Stimulated activated CD4-positive, alpha-beta T cell treated with anti-CD3 and anti-CD28 coated beads, Interleukin-2, amount 100 ng/mL, for 4 hours (primary cell): ENCODE measurements at regions not wholly inside any gene's neighbourhood (a gene's known extent, or its start where the extent isn't known, plus 50 kb on each side); places are given as distances from the start of the nearest gene placed in this dataset.

Source experiments
- DNase-seq: peaks from one replicate; pipeline ENCODE4 v3.0.0-alpha.2; 2020; ENCODE audit warnings: low read depth

DNA sequence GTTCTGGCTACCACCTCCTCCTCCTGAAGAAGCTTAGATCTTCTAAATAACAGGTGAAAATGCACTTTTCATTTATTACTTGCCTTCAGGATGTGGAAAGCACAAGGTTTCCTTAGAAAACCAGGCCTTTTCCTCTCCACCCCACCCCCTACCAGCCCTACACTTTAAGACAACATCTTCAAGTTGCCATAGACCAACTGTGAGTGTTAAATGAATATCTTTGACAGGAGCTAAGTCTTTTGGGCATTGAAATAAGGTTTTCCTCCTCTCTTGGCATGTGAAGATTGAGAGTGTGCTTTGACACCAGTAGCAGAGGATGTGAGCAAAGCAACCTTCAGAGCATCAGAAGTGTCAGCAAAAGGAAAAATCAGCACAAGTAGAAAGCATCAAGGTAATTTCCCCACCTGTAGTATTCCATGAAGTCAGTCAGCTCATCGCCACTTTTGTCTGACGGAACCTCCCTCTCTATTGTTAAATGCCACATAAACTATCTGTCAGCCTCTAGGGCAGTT, 532.3 kb upstream of the MMS22L start:
- DNase-seq: no peak

DNA sequence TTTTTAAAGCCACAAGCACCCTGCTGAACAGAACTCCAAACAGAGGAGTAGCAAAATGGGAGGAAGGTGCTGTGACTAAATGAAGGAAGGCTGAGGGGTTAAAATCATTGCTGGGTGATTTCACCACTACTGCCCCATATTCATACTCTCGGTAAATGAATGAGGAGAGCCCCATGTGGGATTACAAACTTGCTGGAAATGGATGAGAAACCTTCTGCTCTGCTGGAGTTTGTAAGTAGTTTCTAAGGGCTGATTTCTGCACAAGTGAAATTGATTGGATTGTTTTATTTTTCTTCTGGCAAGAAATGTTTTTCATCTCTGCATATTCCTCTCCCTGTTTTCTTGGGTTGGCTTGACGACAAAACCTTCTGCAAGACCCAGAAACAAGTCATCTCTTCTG, 533.5 kb upstream of the MMS22L start:
- DNase-seq: no peak

DNA sequence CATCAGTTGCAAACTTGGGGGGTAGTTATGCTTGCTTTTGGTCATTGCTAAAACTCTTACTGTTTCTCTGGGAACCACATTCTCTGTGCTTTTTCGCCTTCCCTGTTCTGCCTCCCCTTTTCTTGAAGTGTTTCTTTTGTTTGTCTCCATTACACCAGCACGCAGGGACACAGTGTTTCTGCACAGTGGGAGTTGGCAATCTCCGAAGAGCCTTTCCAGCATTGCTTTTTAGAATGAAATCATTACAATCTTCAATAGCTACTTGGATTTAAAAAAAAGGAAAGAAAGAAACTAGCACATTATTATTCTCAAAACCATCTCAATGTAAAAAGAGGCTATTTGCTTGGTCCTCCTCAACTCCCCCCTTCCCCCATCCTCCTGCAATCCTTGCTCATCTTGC, 536.7 kb upstream of the MMS22L start:
- DNase-seq: no peak

DNA sequence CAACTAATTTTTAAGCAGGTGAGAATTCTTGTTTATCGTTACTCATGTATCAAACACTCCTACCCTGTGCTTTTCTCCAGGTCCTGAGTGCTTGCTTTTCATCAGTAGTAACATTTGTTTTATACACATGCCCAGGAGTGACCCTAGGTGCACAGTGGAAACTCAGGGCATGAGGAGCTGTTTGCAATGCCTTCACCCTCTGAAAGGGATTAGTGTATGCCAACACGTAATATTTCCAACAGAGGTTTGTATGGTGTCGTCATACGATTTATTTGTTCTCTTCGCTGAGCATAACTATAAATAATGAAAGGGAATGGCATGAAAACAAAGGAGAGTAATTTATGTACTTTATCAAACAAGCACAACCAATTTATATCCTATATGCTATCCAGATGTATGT, 537.4 kb upstream of the MMS22L start:
- no peak for DNase-seq

DNA sequence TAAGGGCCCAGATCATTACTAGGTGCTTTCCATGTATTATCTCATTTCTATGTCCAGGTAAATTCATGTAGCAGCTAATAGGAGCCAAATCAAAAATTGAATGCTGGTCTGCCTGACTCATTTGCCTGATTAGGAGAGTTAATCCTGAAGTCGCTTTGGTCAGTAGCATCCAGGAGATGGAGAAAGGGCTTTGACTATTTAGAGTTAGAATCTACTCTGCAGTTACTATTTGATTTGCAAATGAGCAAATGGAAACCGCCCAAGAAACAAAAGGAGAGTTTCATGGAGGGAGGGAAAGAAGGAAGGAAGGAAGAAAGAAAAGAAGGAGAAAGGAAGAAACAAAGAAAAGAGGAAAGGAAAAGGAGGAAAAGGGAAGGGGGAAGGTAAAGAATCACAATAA, 539.6 kb upstream of the MMS22L start:
- no peak for DNase-seq

DNA sequence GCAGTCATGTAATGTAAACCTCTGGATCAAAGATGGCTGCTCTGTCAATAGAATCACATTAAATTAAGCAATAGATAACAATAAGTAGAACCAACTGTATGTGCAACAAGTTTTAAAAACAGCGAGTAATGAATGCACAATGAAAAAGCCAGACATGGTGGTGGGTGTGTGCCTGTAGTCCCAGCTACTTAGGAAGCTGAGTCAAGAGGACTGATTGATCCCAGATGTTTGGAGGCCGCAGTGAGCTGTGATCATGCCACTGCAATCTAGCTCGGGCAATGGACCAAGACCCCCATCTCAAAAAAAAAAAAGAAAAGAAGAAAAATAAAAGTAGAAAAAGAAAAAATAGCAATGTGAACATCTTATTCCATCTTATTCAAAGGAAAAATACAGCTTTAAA, 558.7 kb upstream of the MMS22L start:
- no peak for DNase-seq

DNA sequence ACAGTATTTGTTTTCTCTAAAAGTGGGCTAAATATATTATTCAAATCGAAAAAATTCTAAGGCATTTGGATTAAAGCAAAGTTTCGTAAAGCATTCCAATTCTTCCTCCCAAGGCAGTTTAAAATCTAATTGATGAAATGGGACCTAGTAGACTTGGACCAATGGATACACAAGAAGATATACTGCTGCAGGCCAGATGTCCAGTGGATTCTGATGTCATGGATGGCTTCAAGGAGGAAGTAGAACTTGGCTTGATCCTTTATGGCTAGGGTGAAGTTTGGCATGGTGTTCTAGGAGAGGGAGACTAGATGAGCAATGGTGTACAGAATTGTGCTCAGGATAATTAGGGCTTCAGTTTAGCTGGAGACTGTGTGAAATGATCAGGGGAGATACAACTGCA, 559.5 kb upstream of the MMS22L start:
- no peak for DNase-seq

DNA sequence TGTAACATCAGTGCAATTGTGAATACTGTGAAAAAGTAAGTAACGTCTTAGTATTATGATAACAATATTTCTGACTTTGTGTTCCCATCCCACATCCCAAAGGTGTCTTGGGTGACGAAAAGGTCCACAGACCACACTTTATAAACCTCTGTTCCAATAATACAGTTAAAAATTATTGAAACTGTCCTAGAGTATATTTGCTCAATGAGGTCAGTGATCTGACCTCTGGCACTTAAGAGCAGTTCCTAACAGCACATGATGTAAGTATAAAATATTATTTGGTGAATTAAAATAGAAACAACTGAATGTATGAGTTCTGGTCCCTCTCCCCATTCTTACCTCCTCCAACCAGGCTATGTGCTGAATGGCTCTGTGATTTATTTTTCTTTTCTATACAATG, 566.4 kb upstream of the MMS22L start:
- DNase-seq: no peak

DNA sequence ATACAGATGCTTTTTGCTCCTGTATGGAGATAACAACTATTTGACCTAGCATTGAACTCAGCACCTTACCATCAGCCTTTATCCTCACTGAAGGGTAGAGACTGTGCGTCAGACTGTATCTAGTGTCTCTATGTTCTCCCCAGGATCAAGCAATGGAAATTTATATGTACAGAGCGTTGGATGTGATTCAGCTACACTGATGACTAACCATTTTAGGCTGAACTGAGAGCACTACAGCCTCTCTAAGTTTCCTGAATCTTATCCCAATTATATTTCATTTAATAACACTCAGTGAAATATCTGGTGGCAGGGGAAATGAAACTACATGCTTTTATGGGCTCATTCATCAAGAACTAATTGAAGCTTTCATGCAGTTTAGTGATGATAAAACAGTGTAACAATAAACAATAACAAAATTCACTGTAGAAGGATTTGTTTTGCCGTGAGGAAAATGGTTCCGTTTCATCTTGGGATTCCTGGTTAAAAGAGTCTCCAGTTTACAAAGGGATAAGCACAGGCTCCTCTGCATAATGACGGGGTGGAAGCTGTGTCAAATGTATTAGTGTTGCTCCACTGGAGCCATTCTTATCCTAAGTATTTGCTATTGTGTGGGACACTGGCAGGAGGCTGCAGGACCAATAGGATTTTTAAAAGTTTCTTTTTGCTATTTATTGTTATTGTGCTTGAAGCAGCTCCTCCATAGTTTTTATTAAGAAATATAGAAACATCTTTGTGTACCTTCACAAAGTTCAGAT, 567.6 kb upstream of the MMS22L start:
- DNase-seq: no peak

DNA sequence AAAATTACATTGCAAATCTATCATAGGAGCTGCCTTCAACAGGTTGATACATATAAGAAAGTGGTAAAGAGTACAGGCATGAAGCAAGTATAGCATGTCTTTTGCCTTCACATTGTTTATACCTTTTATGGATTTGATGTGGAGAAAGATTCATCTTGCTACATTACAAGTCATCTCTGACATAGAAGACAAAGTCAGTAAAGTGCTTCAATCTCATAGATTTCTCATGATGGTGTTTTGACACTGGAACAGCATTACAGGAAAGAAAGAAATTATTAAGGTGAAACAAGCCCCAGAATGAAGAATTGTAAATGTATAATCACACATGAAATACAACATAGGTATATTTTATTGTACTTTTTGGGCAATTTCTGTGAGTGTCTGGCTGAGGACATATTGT, 580.7 kb upstream of the MMS22L start:
- DNase-seq: no peak

DNA sequence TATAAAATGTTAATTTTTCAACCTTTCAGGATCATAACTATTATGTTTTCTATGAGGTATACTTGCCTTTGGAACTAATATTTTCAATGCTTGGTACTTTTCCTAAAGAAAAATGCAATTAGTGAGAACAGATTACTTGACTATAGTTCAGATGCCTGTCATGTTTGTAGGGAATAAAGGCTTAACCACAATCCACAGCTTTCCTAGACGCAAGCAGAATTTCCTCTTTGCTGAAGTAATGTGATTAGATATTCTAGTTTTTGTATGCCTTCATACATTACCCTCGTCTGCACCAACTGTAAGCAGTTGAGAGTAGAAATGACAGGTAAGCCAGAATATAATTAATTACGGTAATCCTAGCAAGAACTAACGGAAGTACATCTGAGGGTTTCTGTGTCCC, 581.4 kb upstream of the MMS22L start:
- DNase-seq: no peak

DNA sequence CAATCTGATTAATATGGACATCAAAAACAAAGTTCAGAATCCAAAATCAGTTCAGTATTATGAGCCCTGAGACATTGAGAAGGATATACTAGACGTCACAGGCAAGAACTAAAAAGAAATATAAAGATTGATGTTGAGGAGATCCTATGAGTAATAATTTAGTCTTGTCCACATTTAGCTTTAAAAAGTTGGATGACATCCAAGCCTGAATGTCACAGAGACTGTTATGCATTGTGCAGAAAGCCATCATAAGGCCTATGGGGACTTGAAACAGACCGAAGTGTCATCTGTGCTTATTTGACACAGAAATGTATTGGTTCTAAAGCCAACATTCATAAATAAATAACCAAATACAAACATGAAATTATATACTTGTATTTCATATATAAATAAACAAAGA, 581.8 kb upstream of the MMS22L start:
- DNase-seq: no peak

DNA sequence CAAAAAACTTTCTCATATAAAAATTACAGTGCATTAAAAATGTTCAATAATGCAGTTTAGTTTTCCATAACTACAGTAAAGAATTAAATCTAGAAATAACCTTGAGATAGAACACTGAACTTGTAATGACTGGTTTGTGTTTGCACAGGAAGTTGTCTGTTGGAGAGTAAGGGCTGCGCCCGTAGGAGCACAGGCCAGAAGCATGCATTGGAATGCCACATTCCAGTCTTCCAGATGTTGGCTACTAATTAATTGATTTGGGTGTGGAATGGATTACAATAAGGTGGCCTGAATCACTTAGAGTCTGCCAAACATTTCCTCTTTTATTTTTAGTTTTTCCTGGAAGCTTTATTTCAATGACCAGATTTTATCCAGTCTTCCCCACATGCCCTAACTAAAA, 582.6 kb upstream of the MMS22L start:
- DNase-seq: no peak

DNA sequence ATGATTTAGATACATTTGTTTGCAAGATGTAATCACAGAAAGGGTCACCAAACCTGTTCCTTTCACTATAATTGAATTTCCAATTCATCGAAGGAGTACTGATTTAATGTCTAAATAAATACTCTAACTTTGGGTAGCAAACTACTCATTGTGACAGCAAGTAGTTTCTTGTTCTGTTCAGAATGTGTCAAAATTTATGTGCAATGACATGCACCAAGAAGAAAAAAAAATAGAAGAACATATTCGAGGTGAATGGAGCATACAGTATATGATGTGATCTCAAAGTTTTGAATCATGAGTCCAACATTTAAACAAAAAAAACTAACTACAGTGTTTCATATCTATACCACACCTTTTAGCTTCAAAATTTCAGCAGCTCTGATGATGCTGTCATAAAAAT, 583.6 kb upstream of the MMS22L start:
- DNase-seq: no peak

DNA sequence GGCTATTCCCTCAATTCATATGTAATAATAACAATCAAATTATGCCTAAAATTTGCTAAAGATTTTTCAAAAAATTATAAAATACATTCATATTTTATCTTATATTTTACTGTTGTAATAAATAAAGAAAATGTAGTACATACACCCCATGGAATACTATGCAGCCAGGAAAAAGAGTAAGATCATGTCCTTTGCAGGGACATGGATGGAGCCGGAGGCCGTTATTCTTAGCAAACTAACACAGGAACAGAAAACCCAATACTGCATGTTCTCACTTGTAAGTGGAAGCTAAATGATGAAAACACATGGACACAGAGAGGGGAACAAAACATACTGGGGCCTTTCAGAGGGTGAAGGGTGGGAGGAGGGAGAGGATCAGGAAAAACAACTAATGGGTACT, 584.2 kb upstream of the MMS22L start:
- DNase-seq: no peak

DNA sequence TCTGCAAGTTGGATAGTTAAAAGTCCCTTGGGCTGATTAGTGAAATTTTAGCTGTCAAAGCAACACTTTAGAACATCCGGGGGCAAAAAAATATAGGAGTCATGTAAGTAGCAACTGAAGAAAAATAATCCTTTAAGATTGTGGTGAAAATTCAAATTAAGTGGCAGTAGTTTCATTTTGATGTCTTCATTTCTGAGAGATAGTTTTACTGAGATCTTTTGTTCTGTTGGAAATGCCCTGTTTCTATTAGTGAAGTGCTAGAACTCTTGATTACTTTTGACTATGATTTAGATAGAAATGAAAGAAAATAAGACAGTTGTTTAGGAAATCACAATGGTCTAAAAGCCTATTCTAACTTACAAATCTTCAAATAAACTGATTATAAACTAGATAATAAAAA, 587.3 kb upstream of the MMS22L start:
- DNase-seq: no peak

DNA sequence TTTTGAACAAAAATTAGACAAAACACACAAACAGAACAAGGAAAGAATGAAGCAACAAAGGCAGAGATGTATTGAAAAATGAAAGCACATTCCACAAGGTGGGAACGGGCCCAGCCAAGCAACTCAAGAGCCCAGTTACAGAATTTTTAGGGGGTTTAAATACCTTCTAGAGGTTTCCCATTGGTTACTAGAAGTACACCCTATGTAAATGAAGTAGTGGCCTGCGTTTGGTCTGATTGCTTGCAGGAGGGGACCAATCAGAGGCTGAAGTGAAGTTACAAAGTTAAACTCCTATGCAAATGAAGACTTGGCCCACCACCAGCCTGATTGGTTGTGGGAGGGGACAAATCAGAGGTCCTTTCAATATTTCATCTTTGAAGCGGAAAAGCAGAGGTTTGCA, 593.7 kb upstream of the MMS22L start:
- DNase-seq: no peak

DNA sequence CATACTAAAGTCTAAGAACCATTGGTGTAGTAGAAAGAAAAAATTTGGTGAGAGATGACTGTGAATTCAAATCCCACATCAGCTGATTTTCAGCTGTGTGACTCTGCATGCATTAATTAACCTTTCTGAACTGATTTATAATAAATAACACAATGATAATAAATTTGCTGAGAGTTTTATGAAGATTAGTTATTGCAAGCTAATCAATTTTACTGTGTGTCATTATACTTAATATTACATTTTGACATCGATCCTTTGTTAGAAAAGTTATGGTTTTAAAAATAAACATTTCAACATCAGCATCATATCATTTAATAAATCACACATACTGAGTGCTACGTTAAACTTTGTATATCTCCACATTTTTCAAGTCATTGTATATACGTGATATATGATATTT, 599.7 kb upstream of the MMS22L start:
- DNase-seq: no peak

DNA sequence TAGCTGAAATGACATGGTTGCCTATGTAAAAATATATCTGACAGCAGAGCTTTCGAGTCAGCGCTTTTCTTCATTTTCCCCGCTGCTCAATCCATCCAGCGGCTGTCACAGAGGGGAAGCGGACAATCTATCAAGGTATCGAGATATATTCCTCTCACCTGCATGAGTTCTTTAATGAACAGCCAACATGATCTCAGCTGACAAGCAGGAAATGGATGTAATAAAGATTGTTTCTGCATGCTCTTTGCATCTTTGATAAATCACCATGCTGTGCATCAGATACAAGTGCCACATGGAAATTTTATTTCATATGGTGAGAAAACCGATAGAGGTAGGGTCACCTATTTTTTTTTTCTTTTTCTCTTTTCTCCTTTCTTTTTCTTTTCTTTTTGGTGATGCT, 602.3 kb upstream of the MMS22L start:
- DNase-seq: no peak

DNA sequence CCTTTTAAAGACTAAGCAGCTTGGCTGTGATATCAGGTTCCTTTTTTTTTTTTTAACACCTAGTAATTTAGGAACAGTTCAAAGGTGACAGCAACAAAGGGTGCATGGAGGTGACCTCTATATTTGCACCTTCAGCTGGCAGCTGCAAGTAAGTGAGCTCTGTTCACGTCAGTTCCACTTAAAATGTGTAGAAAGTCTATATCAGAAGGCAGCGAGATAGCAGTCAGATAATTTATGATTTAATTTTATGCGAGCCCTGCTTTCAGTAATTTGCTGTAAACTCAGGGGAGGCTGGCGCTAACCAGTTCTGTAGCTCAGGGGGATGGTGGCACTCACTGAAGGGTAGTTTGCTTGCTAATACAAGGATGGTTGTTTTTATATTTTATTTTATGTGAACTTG, 602.8 kb upstream of the MMS22L start:
- DNase-seq: no peak

DNA sequence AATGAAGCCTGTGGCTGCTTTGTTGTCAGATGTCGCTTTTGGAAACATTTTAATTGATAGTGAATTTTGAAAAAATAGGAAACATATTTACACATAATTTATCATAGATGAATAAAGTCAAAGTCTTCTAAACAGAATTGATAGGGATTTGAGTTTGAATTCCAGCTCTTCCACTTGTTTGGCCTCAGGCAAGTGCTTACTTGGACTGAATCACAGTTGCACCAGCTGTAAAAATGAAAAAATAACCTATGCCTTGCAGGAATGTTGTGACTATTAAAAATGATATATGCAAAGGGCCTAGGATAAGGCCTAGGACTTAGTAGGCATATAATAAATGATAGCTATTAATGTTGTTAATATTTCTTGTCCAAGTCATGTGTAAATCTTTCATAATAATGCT, 618.5 kb upstream of the MMS22L start:
- no peak for DNase-seq

DNA sequence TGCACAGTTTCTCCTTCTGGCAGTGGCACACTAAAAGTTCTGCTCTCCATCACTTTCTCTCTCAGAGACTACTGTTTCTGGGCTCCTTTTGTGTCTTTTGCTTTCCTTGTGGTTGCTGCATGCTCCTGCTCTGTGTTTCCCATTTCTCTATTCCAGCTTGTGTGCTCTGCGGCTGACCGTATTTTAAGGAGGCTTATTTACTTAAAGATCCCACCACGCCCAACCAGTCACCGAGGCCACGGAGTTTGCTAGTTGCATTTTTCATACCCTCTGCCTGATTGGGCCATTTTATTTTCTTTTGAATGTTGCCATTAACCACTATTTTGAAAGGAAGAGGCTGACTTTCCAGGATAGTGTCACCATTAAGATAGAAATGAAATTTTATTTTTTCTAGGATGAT, 626.4 kb upstream of the MMS22L start:
- no peak for DNase-seq

DNA sequence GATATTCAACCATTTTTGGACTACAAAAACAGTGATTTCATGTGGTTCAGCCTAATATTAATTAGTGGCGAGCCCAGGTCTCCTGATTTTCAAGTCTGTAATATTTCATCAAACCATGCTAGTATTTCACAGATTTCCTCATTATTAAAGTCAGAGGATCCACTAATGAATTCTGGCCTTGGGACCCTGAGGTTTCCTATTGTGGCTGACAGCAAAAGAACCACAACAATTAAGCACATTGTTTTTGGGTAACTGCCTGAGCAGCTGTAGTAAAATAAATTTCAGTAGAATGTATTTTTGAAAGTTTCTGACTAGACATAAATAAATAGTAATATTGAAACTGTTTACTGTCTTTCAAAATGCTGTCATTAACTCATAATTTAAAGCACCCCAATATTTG, 630.7 kb upstream of the MMS22L start:
- no peak for DNase-seq

DNA sequence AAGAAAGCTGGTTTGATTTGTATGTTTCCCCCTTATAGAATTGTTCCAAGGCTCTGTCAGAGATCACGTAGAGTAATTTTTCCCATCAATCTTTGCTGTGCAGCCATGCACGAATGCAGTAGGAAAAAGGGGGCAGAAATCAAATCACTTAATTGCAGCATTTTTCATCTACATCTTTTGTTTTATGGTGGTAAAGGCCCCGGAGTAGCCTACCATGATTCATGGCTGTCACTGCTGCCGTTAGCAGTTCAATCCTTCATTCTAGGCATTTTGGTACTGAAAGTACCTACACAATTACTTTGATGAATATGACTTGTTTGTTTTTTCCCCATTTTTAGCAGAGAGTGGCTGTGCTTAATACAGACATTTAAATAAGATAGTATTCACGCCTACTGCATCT, 631.9 kb upstream of the MMS22L start:
- no peak for DNase-seq

DNA sequence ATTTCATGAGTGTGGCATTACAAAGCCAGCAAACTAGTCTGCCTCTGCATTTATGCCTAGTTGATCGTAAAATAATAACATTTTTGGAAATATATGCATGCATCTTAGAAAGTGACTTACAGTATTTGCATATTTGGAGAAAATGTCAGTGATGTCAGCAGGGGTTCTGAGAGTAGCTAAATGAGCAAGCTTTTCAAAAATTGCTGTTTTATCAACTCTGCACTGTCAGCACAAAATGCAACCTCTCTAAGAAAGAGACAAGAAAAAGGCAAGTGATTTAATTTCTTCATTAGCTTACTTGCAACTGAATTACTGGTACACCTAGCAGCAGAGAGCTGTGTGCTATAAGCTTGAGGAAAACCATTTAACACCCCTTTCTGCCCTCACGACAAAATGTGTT, 632.5 kb upstream of the MMS22L start:
- DNase-seq: no peak
